Myocyte (in vitro differentiated cells): ENCODE measurements at regions not wholly inside any gene's neighbourhood (a gene's known extent, or its start where the extent isn't known, plus 50 kb on each side); places are given as distances from the start of the nearest gene placed in this dataset.
"Not testable (repeated sequence)": the region's sequence is repeated elsewhere in the genome, so short reads cannot be mapped to it uniquely, and the experiment has no call there.

Experiments used
- DNase-seq: peaks from one replicate; pipeline ENCODE4 v3.0.0-alpha.2; 2012; ENCODE audit warnings: low read depth

DNA sequence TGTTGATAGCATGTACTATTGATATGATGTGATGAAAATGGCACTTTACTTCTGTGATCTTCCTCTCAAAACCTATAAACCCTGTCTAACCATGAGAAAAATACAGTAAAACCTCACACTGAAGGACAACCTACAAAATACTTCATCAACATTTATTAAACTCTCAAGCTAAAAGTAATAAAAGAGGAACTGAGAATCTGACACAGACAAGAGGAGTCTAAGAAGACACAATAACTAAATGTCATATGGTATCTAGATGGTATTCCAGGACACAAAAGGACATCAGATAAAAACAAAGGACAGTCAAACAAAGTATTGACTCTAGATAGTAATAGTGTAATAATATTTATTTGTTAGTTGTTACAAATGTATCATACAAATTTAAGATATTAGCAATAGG lies 655.3 kb downstream of the SH3BGRL start:
- no peak for DNase-seq

DNA sequence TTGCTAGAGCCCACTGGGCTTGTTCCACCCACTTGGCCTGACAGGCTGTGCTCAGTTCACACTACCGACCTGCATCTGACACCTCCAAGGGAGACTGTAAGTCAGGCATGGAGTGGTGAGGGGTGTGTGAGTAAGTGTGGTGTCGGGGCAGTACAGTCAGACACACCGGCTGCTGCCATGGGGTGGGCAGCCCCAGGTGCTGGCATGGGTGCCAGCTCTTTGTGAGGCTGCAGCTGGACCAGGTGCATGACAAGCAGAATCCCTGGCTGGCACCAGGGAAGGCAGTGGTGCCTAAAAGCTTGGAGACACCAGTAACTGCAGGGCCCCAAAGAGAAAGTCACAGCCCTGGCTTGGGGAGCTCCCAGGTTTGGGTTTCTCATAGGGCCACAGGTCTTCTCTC lies 665.0 kb downstream of the SH3BGRL start:
- DNase-seq: no peak

DNA sequence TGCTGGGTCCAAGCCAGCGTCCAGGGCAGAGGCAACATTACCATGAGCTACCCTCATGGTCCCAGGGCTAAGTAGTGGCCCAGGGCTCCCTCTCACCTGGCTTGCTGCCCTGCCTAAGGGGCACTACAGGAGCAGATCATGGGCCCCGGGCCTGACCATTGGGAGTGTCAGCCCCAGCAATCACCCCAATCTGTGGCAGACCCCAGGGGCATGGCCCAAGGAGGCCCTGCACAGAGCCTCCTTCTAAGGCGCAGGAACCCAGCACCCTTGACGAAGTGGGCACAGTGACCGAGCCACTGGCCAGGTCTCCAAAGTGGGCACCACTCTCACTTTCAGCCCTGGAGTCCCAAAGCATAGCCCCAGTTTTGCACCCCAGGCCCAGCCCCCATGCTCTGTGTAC lies 667.1 kb downstream of the SH3BGRL start:
- no peak for DNase-seq

DNA sequence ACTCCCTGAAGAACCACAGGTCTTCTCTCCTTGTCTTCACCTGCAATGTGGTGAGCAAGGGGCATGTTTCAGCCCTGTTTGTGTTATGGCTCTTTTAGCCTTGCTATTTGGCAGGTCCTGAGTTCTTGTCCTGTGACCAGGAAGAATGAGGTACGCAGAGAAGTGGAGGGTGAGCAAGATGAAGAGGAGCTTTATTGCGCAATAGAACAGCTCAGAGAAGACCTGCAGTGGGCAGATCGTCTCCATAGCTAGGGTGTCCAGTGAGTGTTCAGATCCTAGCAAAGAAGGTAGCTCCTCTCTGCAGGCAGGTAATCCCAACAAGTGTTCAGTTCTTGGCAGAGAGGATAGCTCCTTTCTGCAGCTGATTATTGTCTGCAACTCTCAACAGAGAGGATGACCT lies 672.9 kb downstream of the SH3BGRL start:
- DNase-seq: no peak

DNA sequence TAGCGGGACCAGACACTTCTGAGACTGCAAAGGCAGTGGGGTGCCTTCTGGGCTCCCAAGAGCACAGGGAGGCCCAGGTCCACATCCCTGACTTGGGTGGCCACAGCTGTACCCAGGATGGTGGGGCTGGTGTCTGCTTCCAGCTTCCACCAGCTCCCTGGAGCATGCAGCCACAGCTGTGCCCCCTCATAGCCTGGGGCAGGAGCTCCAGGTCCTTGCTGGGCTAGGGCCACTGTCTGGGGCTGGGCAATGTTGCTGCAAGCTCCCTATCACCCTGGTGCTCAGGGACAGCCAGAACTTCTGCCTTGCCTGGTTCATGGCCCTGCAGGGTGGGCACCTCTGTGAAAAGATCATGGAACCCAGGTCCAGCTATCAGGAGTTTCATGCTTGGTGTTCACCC lies 673.9 kb downstream of the SH3BGRL start:
- no peak for DNase-seq

DNA sequence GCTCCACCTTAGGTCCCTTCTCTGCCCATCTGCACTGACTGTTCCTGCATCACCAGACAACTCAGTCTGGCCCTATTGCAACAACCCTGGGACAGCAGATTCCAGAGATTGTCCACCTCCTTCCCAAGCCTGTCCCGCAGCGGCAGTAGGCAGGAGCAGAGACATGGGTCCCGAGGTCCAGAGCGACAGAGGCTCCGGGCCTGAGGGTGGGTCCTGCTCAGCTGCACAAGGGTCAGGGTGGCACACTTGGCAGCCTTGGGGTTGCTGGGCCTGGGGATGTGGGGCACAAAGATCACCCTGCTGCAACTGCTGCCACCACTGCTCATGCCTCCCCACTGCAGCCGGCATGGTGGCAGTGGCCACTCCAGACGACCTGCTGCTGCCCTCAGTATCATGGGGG lies 674.5 kb downstream of the SH3BGRL start:
- no peak for DNase-seq

DNA sequence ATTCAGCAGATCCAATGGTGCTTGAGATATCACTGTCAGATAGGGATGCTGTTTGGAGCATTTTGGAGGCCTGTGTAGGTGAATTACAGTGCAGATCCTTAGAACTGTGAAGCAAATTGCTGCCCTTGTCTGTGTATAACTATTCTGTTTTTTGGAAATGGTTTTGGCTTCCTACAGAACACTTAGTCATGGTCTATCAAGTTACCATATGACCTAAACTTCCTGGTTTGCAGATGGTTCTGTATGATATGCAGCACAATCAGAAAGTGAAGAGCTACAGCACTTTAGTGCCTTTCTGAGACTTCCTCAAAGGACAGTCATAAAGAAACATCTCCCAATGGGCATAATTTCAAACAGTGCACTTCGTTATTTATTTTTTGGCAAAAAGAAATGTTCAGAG lies 688.6 kb downstream of the SH3BGRL start:
- DNase-seq: no peak

DNA sequence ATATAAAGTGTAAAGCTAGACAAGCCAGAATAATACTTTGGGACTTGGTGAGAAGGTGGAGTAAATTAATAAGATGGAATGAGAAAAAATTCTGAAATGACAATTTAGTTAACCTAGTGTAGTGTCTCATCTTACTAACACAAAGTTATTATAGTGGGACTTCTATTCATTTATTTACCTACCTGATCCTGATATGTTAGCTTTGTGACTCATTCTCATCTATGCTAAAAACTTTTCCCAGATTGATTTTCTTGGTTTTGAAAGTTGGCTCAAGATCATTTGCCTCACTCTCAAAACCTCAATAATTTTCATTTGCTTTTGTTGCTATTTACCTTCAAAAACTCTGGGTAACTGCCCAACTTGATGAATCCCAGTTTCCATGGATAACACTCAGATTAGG lies 698.6 kb downstream of the SH3BGRL start:
- DNase-seq: no peak

DNA sequence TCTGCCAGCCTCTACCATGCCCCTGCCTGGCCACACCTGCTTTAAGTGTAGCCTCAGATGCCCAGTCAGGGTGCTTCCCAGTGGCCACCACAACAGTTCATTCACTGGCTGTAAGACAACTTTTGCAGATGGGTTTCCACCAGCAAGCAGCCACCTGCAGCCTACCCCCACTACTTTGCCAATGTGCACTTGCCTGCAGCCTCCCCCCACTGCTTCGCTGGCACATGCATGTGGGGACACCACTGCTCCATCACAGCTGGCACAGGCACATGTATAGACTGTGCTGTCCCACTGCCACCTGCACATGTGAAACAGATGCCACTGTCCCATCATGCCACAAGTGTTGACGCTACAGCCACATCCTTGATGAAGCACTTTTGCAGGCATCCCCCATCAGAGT lies 723.9 kb downstream of the SH3BGRL start:
- DNase-seq: no peak

DNA sequence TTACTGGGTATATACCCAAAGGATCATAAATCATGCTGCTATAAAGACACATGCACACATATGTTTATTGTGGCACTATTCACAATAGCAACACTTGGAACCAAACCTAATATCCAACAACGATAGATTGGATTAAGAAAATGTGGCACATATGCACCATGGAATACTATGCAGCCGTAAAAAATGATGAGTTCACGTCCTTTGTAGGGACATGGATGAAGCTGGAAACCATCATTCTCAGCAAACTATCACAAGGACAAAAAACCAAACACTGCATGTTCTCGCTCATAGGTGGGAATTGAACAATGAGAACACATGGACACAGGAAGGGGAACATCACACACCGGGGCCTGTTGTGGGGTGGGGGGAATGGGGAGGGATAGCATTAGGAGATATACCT lies 744.0 kb downstream of the SH3BGRL start:
- not testable (repeated sequence) for DNase-seq

DNA sequence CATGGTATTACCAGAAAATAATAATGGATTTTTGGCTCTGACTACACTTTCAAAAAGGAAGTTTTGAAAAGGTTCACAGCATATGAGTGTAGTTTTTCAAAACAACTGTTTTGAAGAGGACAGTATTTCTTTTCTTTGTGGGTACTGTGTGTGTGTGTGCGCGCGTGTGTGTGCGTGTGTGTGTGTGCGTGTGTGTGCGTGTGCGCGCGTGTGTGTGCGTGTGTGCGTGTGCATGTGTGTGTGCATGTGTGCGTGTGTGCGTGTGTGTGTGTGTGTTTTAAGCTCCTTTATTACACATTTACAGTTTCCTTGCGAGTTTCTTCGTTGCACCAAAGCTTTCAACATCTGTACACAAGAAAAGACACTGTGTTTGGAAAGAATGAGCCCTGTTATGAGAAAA lies 755.4 kb downstream of the SH3BGRL start:
- no peak for DNase-seq

DNA sequence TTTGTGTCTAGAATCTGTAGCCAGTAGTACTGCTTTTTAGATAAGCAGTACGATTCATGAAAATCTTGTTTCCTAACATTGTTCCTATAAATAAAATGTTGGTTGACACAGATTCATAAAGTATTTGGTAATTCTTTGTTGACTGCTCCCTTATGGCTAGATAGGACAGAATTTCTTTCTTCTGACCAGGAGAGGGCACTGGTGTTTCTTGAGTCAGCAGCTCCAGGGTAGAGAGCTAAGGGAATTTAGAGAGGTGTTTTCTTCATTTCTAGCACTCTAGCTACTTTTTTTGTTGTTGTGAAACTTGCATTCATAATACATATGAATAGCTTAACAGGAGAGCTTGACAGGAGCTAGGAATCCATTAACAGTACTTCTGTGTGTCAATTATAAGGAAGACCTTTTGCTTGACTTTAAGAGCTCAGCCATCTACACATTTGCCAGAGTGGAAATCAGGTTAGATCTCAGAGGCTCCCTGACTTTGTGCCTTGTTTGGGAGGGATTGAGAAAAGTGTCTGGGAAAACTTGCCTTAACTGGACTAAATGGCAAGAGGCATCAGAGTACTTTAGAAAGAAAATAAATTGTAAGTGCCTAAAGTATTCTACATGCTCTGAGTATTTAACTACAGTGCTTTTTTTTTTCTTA lies 756.1 kb downstream of the SH3BGRL start:
- peak; percentile 56 for DNase-seq

DNA sequence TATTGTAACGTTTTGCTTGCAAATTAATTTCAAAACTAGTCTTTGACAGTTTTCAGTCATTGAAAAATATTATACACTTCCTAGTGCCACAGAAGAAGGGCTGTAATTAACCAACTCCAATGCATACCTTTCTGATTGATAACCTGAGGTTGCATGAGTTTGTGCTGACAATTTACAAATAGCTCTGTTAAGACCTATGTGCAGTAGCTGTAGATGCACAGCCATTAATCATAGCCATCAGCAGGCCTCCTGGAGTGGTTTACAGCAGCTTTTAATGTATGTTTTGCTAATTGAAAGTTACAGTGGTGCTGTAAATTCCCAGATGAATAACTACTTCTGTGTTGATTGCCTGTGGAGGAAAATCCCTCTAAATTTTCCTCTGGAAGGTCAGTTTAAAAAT lies 758.1 kb downstream of the SH3BGRL start:
- no peak for DNase-seq

DNA sequence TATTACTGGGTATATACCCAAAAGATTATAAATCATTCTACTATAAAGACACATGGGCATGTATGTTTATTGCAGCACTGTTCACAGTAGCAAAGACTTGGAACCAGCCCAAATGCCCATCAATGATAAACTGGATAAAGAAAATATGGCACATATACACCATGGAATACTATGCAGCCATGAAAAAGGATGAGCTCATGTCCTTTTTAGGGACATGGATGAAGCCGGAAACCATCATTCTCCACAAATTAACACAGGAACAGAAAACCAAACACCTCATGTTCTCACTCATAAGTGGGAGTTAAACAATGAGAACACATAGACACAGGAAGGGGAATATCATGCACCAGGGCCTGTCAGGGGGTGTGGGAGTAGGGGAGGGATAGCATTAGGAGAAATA lies 772.5 kb downstream of the SH3BGRL start:
- DNase-seq: not testable (repeated sequence)

DNA sequence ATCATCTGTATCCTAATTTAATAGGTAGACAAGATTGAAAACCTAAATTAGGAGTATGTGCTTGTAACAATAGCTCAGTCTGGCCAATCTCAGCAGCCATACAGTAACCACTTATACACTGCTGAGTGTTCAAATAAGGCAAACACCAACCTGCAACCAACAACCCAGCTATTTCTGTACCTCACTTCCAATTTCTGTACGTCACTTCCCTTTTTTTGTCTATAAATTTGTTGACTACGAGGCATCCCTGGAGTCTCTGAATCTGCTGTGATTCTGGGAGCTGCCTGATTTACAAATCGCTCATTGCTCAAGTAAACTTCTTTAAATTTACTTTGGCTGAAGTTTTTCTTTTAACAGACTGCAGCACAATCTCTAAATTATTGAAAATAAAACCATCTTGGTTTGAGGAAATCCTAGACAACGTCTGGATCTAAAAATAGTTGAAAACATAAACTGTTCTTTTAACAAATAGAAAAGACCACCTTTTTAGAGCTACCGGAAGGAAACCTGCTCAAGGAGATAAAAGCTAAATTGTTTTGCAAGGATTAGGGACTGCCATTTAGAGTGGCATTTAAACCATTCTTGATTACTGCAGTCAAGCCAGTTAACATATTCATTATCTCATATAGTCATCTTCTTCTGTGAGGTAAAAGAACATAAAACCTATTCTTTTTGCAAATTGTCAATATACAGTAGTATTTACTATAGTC lies 778.1 kb downstream of the SH3BGRL start:
- no peak for DNase-seq

DNA sequence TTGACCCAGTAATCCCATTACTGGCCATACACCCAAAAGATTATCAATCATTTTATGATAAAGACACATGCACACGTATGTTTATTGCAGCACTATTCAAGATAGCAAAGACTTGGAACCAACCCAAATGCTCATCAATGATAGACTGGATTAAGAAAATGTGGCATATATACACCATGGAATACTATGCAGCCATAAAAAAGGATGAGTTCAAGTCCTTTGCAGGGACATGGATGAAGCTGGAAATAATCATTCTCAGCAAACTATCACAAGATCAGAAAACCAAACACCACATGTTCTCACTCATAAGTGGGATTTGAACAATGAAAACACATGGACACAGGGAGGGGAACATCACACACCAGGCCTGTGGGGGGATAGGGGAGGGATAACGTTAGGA lies 785.3 kb downstream of the SH3BGRL start:
- DNase-seq: not testable (repeated sequence)

DNA sequence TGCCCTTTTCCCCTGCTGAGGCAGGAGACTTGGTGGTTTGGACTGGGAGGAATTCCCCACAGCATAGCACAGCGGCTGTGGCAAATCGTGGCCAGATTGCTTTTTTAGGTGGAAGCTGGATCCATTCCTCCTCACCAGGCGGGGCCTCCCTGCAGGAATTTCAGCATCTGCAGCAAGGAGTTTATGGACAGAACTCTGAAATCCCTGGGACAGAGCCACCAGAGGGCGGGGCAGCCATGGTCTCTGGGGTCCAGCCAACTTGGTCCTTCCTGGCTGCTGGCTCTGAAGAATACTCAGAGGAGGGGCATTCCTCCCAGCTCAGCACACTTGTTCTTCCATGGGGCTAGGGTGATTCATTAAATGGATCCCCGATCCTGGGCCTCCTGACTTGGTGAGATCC lies 794.3 kb downstream of the SH3BGRL start:
- no peak for DNase-seq

DNA sequence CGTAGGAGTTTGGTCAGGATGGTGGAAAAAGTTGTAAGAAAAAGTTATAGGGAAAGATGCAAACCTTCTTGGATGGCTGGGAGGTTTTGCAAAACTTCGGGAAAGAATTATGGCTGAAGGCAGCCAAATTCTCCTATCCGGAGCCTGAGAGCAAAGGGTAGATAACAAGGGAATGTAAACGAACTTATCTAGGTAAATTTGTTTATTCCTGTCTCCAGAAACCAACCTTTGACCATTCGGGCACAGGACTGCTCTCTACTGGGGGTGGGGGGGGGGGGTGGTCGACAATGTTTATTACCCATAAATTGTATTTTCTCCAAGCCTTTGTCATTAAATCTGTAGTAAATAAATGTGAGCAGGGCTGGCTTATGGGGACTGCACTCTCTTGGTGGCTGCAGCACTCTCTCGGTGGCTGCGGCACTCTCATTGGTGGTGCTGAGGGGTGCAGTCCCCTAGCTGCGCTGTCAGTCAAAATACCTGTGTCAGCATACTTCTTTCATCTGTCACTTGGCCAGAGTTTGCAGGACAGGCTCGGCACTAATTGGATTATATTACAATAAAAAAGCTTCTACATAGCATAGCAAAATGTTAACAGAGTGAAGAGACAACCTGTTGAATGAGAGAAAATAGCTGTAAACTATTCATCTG lies 827.8 kb downstream of the SH3BGRL start:
- DNase-seq: no peak

DNA sequence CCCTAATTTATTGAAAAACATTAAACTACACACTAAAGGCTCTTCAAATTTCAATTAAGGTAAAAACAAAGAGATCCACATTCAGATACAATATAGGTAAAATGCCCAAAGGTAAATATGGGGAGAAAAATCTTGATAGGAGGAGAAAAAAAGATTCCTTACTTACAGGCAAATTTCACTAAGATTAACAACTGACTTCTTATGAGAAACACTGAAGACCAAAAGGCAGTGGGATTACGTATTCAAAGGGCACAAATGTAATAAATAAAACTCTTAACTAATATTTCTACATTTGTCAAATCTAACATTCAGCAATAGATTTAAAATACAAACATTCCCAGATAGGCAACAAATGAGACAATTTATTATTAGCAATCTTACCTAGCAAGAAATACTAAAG lies 829.3 kb downstream of the SH3BGRL start:
- no peak for DNase-seq

DNA sequence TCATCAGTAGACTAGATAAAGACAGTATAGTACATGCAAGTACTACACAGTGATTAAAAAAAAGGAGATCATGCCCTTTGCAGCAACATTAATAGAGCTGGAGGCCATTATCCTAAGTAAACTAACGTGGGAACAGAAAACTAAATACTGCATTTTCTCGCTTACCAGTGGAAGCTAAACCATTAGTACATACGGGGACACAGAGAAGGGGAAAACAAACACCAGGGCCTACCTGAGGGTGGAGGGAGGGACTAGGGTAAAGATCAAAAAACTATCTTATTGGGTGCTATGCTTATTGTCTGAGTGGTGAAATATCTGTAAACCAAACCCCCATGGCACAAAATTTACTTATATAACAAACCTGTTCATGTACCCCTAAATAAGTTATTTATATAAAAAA lies 836.9 kb downstream of the SH3BGRL start:
- DNase-seq: no peak

DNA sequence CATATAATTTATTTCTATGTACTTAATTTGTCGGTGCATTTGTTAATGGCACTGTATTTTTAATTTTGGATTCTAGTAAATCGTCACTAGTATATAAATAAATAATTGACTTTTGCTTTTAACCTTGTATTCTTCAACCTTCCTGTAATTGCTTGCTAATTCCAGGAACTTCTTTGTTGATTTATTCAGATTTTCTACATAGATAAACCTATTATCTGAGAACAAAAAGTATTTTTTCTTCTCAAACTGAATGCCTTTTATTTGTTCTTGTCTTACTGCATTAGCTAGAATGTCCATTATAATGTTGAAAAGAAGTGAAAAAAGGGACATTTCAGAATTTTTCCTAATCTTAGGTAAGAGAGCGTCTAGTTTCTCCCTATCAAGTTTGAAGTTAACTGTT lies 839.1 kb downstream of the SH3BGRL start:
- no peak for DNase-seq

DNA sequence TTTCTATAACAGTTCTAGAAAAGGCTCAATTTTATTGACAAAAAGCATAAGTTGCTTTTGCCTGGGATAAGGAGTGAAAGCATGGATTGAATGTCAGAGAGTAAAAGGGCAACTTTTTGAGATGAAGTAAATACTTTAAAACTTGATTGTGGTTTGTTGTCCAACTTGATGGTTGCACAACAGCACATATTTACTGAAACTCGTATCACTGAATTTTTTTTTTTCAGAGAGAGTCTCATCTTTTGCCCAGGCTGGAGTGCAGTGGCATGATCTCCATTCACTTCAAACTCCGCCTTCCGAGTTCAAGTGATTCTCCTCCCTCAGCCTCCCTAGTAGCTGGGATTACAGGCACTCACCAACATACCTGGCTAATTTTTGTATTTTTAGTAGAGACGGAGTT lies 856.8 kb downstream of the SH3BGRL start:
- no peak for DNase-seq

DNA sequence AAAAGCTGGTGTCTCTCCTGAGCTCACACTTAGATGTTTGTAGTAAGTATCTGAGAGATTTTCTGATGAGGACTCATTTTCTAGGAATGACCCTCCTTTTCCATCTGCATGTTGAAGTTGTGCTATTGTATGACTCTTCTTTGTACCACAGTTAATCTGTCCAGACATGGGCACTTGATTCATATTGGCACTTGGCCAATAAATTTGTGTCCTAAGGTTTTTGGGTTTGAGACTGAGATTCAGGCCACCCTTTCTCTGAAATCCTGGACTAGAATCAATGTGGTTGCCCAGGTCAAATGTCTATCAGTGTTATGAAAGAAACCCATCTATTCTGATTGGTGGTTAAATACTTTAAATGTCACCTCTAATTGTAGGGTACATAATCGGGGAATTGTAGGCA lies 869.0 kb downstream of the SH3BGRL start:
- DNase-seq: no peak
